HG03066 (cell line): ENCODE measurements at regions not wholly inside any gene's neighbourhood (a gene's known extent, or its start where the extent isn't known, plus 50 kb on each side); places are given as distances from the start of the nearest gene placed in this dataset.
"Not testable (repeated sequence)": the region's sequence is repeated elsewhere in the genome, so short reads cannot be mapped to it uniquely, and the experiment has no call there.

ENCODE experiments used
- ATAC-seq: cut with Tn5 transposase; IDR thresholded peaks from one replicate; pipeline ENCODE4 v1.9.1; 2021; ENCODE audit warnings: low read depth; ENCODE audit not compliant: unreplicated experiment

DNA sequence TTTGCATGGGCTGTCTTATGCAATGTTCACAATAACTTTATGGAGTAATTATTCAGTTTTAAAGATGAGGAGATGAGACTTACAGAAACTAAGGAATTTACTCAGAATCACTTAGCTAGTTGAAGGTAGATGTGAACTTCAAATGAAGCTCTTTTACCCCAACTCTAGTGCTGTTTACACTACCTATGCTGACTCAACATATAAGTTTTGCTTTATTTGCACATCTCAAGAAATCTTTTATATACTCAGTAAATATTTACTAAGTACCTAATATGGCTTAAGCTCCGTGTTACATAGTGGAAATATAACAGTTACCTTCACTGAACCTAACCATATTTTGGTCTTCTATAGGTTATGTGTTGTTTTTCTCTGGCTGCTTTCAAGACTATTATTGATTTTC, 293.2 kb downstream of the ANXA1 start:
- ATAC-seq = no peak

DNA sequence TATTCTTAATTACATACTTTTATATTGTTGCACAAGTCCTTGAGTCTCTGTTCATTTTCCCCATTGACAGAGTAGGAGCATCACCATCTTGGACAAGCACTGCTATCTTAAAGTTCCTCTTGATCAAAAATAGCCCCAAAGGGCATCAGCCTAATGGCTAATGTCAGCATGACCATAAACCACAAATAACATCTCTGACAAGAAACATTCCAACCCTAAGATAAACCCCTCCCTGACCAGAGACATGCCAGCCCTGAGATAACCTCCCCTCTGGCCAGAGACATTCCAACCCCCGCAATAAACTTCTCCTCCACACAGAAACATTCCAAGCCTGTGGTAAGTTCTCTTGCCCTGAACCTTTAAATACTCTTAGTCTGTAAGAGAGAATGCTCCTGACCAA, 293.7 kb downstream of the ANXA1 start:
- not testable (repeated sequence) for ATAC-seq

DNA sequence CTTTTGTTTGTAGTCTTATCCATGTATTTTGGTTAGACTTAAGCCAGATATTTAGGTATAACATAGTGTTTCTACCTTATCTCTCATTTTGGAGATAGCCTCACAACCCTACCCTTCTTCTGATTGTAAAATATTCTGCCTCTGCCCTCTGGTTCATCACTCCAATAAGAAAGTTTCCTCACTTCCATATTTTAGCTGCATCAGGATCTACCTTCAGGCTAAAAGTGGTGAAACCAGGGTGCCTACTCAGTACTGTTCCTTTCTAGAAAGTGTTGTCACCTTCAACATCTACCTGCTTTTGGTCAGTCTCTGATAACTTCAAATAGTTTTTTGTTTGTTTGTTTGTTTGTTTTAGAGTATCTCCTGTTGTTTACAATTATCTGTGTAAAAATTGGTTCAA, 294.6 kb downstream of the ANXA1 start:
- ATAC-seq = no peak

DNA sequence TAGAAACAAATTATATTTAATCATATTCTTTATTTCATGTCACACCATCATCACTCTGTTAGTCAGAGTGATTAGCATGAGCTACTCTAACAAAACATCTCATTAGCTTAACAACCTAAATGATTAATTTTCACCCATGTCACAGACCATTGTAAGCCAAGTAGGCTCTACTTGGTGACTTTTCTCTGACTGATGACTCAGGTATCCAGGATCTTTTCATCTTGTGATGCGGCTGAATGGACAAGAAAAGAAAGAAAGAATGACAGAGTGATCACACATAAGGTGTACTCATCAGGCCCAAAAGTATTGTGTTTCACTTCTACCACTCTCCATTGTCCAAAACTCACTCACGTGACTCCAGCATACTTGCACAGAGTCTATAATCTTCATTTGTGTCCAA, 299.3 kb downstream of the ANXA1 start:
- no peak for ATAC-seq

DNA sequence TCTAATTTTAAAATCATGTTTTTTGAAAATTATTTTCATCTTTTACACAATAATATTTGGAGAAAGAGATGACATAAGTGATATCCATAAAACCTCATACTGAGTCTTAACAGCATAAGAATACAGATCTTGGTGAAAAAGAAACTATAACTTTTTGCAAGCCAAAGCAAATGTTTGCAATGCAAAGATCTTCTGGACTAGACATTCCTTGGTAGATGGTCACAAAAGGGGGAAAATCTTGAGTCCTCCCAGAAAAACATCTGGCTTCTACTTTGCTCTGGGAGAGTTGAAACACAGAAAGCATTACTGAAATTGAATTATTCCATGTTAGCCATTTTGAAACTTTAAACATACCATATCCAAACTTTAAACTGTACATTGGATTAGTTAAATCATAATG, 308.2 kb downstream of the ANXA1 start:
- ATAC-seq = no peak

GRCh38 chr9:73468716-73469115, 317.1 kb downstream of the ANXA1 start:
- no peak for ATAC-seq

DNA sequence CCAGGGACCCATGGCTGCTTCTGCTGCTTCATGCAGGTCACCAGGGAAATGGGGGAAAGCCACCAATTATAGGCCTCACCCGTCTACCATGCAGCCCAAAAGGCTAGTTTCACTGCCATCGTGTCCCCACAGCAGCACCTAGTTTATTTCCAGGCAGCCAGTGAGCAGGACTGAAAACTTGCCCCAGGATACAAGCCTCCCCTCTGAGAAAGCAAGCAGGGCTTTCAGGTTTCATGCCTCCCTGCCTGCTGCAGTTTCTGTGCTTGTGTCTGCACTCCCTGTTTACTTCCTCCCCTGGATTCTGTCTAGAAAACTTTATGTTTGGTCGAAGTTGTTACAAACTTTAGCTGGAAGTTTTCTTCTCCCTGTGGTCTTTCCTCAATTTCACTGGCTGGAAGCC, 319.1 kb downstream of the ANXA1 start:
- ATAC-seq = no peak

GRCh38 chr9:73474002-73474600, 322.4 kb downstream of the ANXA1 start:
- ATAC-seq = no peak

GRCh38 chr9:73474625-73475024, 323.0 kb downstream of the ANXA1 start:
- ATAC-seq = no peak

GRCh38 chr9:73494894-73495293, 343.2 kb downstream of the ANXA1 start:
- no peak for ATAC-seq

- no peak for ATAC-seq
These were observed 346.1 kb downstream of the ANXA1 start for GRCh38 chr9:73497796-73498195.

DNA sequence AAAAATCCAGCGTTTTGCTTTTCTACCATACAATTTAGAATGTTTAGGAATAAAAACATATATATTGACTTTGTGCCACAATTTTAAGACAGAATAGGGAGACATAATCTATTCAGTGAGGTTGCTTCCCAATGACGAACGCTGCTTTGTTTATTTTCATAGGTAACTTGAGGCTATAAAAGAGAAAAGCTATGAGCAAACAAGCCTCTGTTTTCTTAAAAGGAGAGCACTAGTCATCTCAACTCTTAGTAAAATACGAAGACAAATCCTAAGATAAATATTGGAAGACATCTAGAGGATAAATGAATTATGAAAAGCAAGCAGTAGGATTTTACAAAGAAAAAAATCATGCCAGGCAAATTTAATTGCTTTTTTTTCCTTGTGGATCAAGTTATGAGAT, 363.6 kb downstream of the ANXA1 start:
- no peak for ATAC-seq

- no peak for ATAC-seq
These were observed 371.7 kb downstream of the ANXA1 start for GRCh38 chr9:73523391-73523790.

DNA sequence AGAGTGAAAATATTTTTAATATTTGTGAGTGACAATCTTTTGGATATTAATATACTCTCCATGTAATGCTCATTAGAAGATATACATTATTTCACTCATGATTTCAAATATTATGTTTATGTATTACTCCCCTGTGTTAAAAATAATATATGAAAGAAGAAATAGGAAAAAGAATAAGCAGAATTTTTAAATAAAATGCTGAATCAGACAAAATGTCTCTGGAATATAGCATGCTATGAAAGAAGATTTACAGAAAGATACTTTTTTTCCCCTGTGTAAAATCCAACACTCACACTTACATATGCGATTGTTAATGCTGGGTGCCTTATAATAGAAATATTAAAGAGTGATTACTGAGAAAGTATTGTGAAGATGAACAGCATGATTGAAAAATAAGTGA, 373.7 kb downstream of the ANXA1 start:
- ATAC-seq = no peak

DNA sequence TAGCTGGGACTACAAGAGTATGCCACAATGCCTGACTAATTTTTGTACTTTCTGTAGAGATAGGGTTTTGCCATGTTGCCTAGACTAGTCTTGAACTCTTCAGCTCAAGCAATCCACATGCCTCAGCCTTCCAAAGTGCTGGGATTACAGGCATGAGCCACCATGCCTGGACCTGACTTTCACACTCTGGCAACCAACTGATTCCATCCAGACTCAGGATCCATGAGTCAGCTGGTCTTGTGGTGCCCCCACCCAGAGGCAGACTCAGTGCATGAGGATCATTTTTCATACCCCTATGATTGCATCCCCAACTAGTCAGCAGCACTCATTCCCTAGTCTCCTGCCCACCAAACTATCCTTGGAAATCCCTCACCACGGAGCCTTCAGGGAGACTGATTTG, 375.9 kb downstream of the ANXA1 start:
- no peak for ATAC-seq

- ATAC-seq = no peak
These were observed 377.3 kb downstream of the ANXA1 start for GRCh38 chr9:73528926-73529325.

DNA sequence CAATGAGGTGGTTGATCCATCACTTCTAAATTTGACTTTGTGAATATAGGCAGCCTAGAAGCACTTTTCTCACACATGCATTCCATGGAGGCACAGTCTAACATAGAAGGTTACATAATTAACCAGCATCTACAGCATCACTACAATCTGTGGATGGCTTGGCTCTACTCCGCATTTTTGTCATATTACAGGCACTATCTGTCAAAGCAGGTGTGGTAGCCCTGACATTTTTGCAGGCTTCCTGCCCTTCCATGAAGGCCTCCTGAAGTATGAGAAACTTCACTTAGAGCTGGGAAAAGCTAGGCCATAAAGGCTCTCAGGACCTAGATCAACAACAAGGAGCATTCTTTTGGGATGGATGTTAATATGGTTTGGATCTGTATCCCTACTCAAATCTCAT, 378.0 kb downstream of the ANXA1 start:
- ATAC-seq = no peak

- ATAC-seq = no peak
These were observed 379.4 kb downstream of the ANXA1 start for GRCh38 chr9:73531051-73531532.

GRCh38 chr9:73531658-73532057, 380.0 kb downstream of the ANXA1 start:
- peak; percentile 55 for ATAC-seq

GRCh38 chr9:73532985-73533384, 381.3 kb downstream of the ANXA1 start:
- ATAC-seq = no peak

DNA sequence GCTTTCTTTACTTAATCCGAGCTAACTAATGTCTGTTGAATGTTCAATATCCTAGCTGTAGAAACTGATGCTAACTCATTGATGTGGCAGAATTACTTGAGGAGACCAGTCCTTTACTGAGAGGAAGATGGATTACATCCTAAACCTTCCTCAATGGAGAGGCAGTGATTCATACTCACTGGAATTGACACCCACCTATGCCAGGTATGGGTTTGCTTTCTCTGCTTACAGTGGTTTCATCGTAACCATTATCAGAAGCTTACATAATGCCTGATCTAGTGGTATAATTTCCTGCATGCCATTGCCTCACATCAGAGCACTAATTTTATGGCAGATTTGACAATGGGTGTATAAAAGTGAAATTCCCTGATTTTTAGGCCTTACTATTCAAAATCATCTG, 384.7 kb downstream of the ANXA1 start:
- no peak for ATAC-seq

DNA sequence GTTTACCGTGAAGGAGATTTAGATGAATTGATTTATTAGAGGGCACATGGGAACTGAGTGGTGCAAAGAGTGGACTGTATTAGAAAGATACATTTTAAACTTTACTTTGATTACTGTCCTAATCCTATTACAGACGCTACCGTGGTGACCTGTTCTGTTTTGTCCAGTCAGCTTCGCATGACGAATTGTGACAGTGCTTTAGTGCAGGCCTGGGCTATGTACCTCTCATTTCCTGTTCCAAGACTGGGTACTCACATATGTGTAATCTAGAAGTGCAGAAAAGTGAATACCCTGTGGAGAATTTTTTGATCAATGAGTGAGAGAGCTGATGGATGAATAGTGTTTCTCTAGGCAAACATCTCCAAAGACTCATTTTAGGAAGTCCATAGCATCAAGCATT, 385.9 kb downstream of the ANXA1 start:
- ATAC-seq = no peak

- no peak for ATAC-seq
These were observed 388.3 kb downstream of the ANXA1 start for GRCh38 chr9:73539881-73540390.
